Stimulated activated CD4-positive, alpha-beta T cell treated with anti-CD3 and anti-CD28 coated beads, Interleukin-2, amount 100 ng/mL, for 24 hours (primary cell): ENCODE measurements at regions not wholly inside any gene's neighbourhood (a gene's known extent, or its start where the extent isn't known, plus 50 kb on each side); places are given as distances from the start of the nearest gene placed in this dataset.

Experiments
- DNase-seq, 2 donors: peaks; one replicate each; pipeline ENCODE4 v3.0.0-alpha.2; 2020

GRCh38 chr5:25964009-25964372, 1074.4 kb downstream of the CDH9 start:
- DNase-seq: no peak

GRCh38 chr5:25963251-25964008, 1075.0 kb downstream of the CDH9 start:
- no peak for DNase-seq

GRCh38 chr5:25955337-25955736, 1083.0 kb downstream of the CDH9 start:
- no peak for DNase-seq

GRCh38 chr5:25950681-25951080, 1087.7 kb downstream of the CDH9 start:
- no peak for DNase-seq

- DNase-seq: no peak
These were observed 1090.1 kb downstream of the CDH9 start for GRCh38 chr5:25948278-25948677.

- DNase-seq: no peak
These were observed 1093.6 kb downstream of the CDH9 start for GRCh38 chr5:25944786-25945185.

- no peak for DNase-seq
These were observed 1129.2 kb downstream of the CDH9 start for GRCh38 chr5:25909163-25909562.

GRCh38 chr5:25905646-25906045, 1132.7 kb downstream of the CDH9 start:
- DNase-seq: no peak

GRCh38 chr5:25892211-25892610, 1146.2 kb downstream of the CDH9 start:
- no peak for DNase-seq

- no peak for DNase-seq
These were observed 1146.7 kb downstream of the CDH9 start for GRCh38 chr5:25891691-25892090.

- no peak for DNase-seq
These were observed 1156.9 kb downstream of the CDH9 start for GRCh38 chr5:25881318-25882036.

- no peak for DNase-seq
These were observed 1174.6 kb downstream of the CDH9 start for GRCh38 chr5:25863811-25864210.

GRCh38 chr5:25862276-25862675, 1176.1 kb downstream of the CDH9 start:
- DNase-seq: no peak

- DNase-seq: peak in 1 of 2 donors; percentile 1
These were observed 1180.4 kb downstream of the CDH9 start for GRCh38 chr5:25858019-25858418.

- DNase-seq: no peak
These were observed 1187.1 kb downstream of the CDH9 start for GRCh38 chr5:25851301-25851700.

- no peak for DNase-seq
These were observed 1187.8 kb downstream of the CDH9 start for GRCh38 chr5:25850581-25850980.

GRCh38 chr5:25849270-25849669, 1189.1 kb downstream of the CDH9 start:
- DNase-seq: no peak

- no peak for DNase-seq
These were observed 1178.6 kb upstream of the CDH10 start for GRCh38 chr5:25823330-25823873.
